K562 (cell line): ENCODE measurements at regions not wholly inside any gene's neighbourhood (a gene's known extent, or its start where the extent isn't known, plus 50 kb on each side); places are given as distances from the start of the nearest gene placed in this dataset.

Source experiments
- ATAC-seq: fragments of 200-7000 bp; cut with Tn5 transposase; 3 replicates; pipeline ENCODE4 v1.9.1; 2020; ENCODE audit warnings: moderate library complexity
- BruUV-seq: library from RNA; stranded (reverse); fragments of 400-500 nt; replicated peaks from 2 replicates; lab custom pipeline; 2021; lab: Mats Ljungman, UMichigan
- CTCF ChIA-PET: fragments of 300-600 bp; formaldehyde crosslinking; extraction: SDS; loops from one replicate; lab custom pipeline; 2021; ENCODE audit warnings: low intra/inter-chr PET ratio; lab: Yijun Ruan, JAX
- POLR2A ChIA-PET: fragments of 300-600, 350-650 bp; sonication (Branson Sonifier 250); formaldehyde crosslinking; extraction: SDS; loops from one replicate; lab custom pipeline; 2021; ENCODE audit warnings: antibody characterized with exemption, inconsistent platforms; lab: Yijun Ruan, JAX
- DNase-seq, 4 experiments: peaks; one replicate each; pipeline versions ENCODE4 v3.0.0 to v3.0.0-alpha.2; 2011 to 2018; ENCODE audit warnings: low spot score in 3 of 4, mixed read lengths in 3 of 4; ENCODE audit errors: extremely low read depth in 1 of 4
- FAIRE-seq: peaks from 2 replicates; lab custom pipeline; 2011; peaks lifted over from hg19 to GRCh38; lab: Jason Lieb, UNC
- H2AFZ ChIP-seq: 2 replicates; pipeline ENCODE4 v1.6.0; 2011; ENCODE audit warnings: low read depth, low read length, control low read depth, inconsistent platforms
- H3K27ac ChIP-seq: fragments of 200-600 bp; 3 replicates; pipeline ENCODE4 v1.8.0; 2011; ENCODE audit warnings: low read depth, mild to moderate bottlenecking, control low read depth, inconsistent platforms, low read length, moderate library complexity, mixed read lengths; ENCODE audit errors: extremely low read depth
- H3K27me3 ChIP-seq, 2 experiments: fragments of 300-600 bp in 1 of 2; 2 replicates in 1 of 2; 3 replicates in 1 of 2; pipeline versions ENCODE4 v1.6.0 to v1.8.0; 2011; ENCODE audit warnings: inconsistent platforms in 2 of 2, low read length in 2 of 2, mild to moderate bottlenecking in 1 of 2, mixed read lengths in 1 of 2, moderate library complexity in 1 of 2; ENCODE audit not compliant: control insufficient read depth in 2 of 2, insufficient read depth in 2 of 2
- H3K36me3 ChIP-seq: fragments of 300-600 bp; 3 replicates; pipeline ENCODE4 v1.8.0; 2011; ENCODE audit warnings: mild to moderate bottlenecking, low read length, inconsistent platforms; ENCODE audit not compliant: control insufficient read depth, insufficient read depth
- H3K4me1 ChIP-seq, 2 experiments: fragments of 200-600 bp in 1 of 2; replicated peaks in 1 of 2; 2 replicates in 1 of 2; 3 replicates in 1 of 2; pipeline versions ENCODE4 v1.5.1 to v1.8.0; 2011; ENCODE audit warnings: inconsistent platforms in 2 of 2, low read length in 2 of 2, mild to moderate bottlenecking in 1 of 2, mixed read lengths in 1 of 2, moderate library complexity in 1 of 2; ENCODE audit not compliant: control insufficient read depth in 2 of 2, insufficient read depth in 2 of 2
- H3K4me2 ChIP-seq: 2 replicates; pipeline ENCODE4 v1.6.1; 2011; ENCODE audit warnings: low read length, control low read depth, inconsistent platforms, mixed read lengths; ENCODE audit not compliant: insufficient read depth
- H3K4me3 ChIP-seq: fragments of 200-600 bp; sonication (generic), shearing (Covaris generic); 2 replicates; pipeline ENCODE4 v1.5.1; 2016; ENCODE audit warnings: control low read depth, inconsistent platforms
- H3K79me2 ChIP-seq: fragments of 200-600 bp; 3 replicates; pipeline ENCODE4 v1.8.0; 2011; ENCODE audit warnings: low read length, inconsistent platforms; ENCODE audit not compliant: control insufficient read depth, insufficient read depth
- H3K9ac ChIP-seq, 2 experiments: 2 replicates each; pipeline versions ENCODE4 v1.6.0 to v1.6.1; 2011; ENCODE audit warnings: low read depth in 2 of 2, low read length in 2 of 2, control low read depth in 1 of 2, inconsistent platforms in 1 of 2, mild to moderate bottlenecking in 1 of 2, mixed read lengths in 1 of 2; ENCODE audit not compliant: insufficient read depth in 1 of 2
- H3K9me1 ChIP-seq: one replicate; pipeline ENCODE4 v1.6.0; 2011; ENCODE audit warnings: inconsistent platforms, mild to moderate bottlenecking, low read length, moderate library complexity; ENCODE audit not compliant: control insufficient read depth, insufficient read depth
- H3K9me3 ChIP-seq: replicated peaks from 2 replicates; pipeline ENCODE4 v1.5.1; 2011; ENCODE audit warnings: low read depth, low read length, inconsistent platforms; ENCODE audit not compliant: control insufficient read depth, insufficient read depth
- H4K20me1 ChIP-seq: replicated peaks from 2 replicates; pipeline ENCODE4 v1.6.1; 2011; ENCODE audit warnings: low read length, inconsistent platforms, mixed read lengths; ENCODE audit not compliant: control insufficient read depth, insufficient read depth
- CHD7 ChIP-seq: fragments of 200-600 bp; sonication (generic); IDR thresholded peaks from one replicate; pipeline ENCODE4 v1.6.1; 2012; ENCODE audit warnings: mild to moderate bottlenecking, low read depth, low read length, inconsistent platforms
- KHSRP ChIP-seq: fragments of 450-650 bp; IDR thresholded peaks from 2 replicates; pipeline ENCODE4 v1.6.1; 2017
- MLLT1 ChIP-seq, 2 experiments: fragments of 450-650 bp; IDR thresholded peaks; 2 replicates each; pipeline ENCODE4 v1.6.1; 2016
- RFX1 ChIP-seq: fragments of 450-650 bp; IDR thresholded peaks from 2 replicates; pipeline ENCODE4 v1.6.1; 2016; ENCODE audit warnings: mild to moderate bottlenecking, moderate library complexity
- THRB ChIP-seq: fragments of 450-650 bp; formaldehyde crosslinking; conservative IDR thresholded peaks from 2 replicates; pipeline ENCODE4 v1.4.0; 2022; ENCODE audit warnings: mild to moderate bottlenecking, missing genetic modification characterization
- ZBTB2 ChIP-seq: fragments of 450-650 bp; IDR thresholded peaks from 2 replicates; pipeline ENCODE4 v1.6.1; 2016; ENCODE audit warnings: antibody characterized with exemption
- in situ Hi-C: fragments of 300-500 bp; cut with MboI; formaldehyde crosslinking; loops from 4 replicates; pipeline ENCODE4 v1.15.0; 2018; ENCODE audit warnings: inconsistent platforms, mixed read lengths
- intact Hi-C: fragments of 100-400 bp; cut with micrococcal nuclease; formaldehyde crosslinking; loops from 2 replicates; pipeline ENCODE4 v1.14.2; 2022

- TF ChIP-seq KHSRP (no peak), ZBTB2 (no peak)
Observed at GRCh38 chr13:54913668-54914067, 1885.1 kb downstream of the OLFM4 start (continued).

GRCh38 chr13:54927538-54927937, 1898.9 kb downstream of the OLFM4 start:
- no peak for DNase-seq
- H3K36me3 ChIP-seq = no peaks in the 10 kb centered on the region
- no peaks in the 10 kb centered on the region for H3K9me1 ChIP-seq
- H3K27me3 ChIP-seq = no peaks in the 10 kb centered on the region
- ATAC-seq = no peak
- H3K9me3 ChIP-seq = no peaks in the 10 kb centered on the region
- ChIA-PET POLR2A (no interaction called here), CTCF (no interaction called here)
- BruUV-seq = no TSS peak
- no peak overlapping the region for H3K4me3 ChIP-seq
- no peak overlapping the region for H2AFZ ChIP-seq
- H3K4me2 ChIP-seq = no peak overlapping the region
- H3K9ac ChIP-seq = no peak overlapping the region
- no peaks in the 10 kb centered on the region for H3K79me2 ChIP-seq
- in situ Hi-C loops = no loop called here
- intact Hi-C loops = no loop called here
- H4K20me1 ChIP-seq = no peaks in the 10 kb centered on the region
- H3K27ac ChIP-seq = no peak overlapping the region
- FAIRE-seq = no peak
- H3K4me1 ChIP-seq = no peaks in the 10 kb centered on the region
- TF ChIP-seq CHD7 (no peak), MLLT1 (IDR thresholded peaks at IDR 0.05) (no peak), RFX1 (no peak), THRB (no peak)
